ENCODE measurements at regions not wholly inside any gene's neighbourhood (a gene's known extent, or its start where the extent isn't known, plus 50 kb on each side); places are given as distances from the start of the nearest gene placed in this dataset.

DNA sequence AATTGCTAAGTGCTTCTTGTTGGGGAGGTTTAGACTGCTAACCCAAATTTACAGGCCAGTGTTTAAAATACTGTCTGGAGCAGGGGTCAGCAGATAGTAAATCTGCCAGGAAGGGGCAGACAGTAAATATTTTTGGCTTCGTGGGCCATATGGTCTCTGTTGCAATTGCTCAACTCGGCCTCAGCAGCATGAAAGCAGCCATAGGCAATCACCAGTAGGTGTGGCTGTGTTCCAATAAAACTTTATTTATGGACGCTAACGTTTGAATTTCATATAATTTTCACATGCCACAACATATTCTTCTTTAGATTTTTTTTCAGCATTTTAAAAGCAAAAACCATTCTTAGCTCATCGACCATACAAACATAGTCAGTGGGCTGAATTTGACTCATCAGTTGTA, 172.7 kb downstream of the BRINP2 start:
- TF ChIP-seq EZH2 (IDR thresholded peaks at IDR 0.05) (no peak), POLR2AphosphoS5 (IDR thresholded peaks at IDR 0.05; ENCODE audit: borderline replicate concordance, low read depth, low read length) (no peak), FOXP2 (optimal IDR thresholded peaks at IDR 0.05; ENCODE audit: control extremely low read depth, extremely low read length, insufficient read depth) (no peak)

Data from SK-N-MC (cell line).